Skeletal muscle cell (primary cell): ENCODE measurements at regions not wholly inside any gene's neighbourhood (a gene's known extent, or its start where the extent isn't known, plus 50 kb on each side); places are given as distances from the start of the nearest gene placed in this dataset.
"Not testable (repeated sequence)": the region's sequence is repeated elsewhere in the genome, so short reads cannot be mapped to it uniquely, and the experiment has no call there.

Experiments
- DNase-seq: peaks from one replicate; pipeline ENCODE4 v3.0.0-alpha.2; 2010; ENCODE audit warnings: low read depth
- H3K4me3 ChIP-seq: 2 replicates; pipeline ENCODE4 v1.5.1; 2011; ENCODE audit warnings: low read depth, mild to moderate bottlenecking, control low read depth, low read length, moderate library complexity

DNA sequence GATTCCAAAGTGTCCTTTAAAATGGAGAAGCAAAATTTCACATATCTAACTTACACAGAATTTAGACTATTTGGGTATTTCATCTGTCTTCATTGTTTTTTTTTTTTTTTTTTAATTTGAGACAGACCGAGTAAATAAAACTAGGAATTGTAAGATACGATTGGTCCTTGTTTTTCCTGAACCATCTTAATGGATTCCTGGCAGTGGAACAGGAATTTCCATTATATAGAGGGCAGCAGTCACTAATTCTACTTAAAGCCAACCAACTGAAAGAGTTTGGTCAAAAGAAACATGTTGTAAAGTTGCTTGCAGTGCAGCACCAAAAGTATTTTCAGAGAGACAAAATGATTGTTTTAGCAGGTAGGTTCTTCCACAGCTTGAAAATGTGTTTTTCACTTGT lies 72.5 kb upstream of the HGF start:
- no peak for DNase-seq
- H3K4me3 ChIP-seq = no peak overlapping the region

GRCh38 chr7:81839708-81840369 lies 70.0 kb upstream of the HGF start:
- no peak for DNase-seq
- H3K4me3 ChIP-seq = no peak overlapping the region

- DNase-seq = no peak
- no peak overlapping the region for H3K4me3 ChIP-seq
Observed at GRCh38 chr7:81833401-81833800, 63.6 kb upstream of the HGF start.

DNA sequence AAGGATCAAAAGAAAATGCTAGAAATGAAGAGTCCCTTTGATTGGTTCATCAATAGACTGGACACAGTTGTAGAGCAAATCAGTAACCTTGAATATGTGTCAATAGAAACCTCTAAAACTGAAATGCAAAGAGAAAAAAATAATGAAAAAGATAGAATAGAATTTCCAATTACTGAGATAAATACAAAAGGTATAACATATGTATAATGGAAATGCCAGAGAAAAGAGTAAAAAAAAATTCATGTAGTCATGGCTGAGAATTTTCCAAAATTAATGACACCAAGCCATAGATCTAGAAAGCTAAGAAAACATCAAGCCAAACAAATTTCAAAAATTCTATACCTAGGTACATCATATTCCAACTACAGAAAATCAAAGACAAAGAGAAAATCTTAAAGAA lies 62.0 kb upstream of the HGF start:
- H3K4me3 ChIP-seq = no peak overlapping the region
- no peak for DNase-seq

DNA sequence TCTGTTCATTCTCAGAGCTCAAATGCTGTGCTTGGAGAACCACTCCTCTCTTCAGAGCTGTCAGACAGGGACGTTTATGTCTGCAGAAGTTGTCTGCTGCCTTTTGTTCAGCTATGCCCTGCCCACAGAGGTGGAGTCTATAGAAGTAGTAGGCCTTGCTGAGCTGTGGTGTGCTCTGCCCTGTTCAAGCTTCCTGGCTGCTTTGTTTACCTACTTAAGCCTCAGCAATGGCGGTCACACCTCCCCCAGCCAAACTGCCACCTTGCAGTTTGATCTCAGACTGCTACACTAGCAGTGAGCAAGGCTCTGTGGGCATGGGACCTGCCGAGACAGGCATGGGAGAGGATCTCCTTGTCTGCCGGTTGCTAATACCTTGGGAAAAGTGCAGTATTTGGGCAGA lies 59.7 kb upstream of the HGF start:
- DNase-seq, H3K4me3 ChIP-seq: not testable (repeated sequence)

DNA sequence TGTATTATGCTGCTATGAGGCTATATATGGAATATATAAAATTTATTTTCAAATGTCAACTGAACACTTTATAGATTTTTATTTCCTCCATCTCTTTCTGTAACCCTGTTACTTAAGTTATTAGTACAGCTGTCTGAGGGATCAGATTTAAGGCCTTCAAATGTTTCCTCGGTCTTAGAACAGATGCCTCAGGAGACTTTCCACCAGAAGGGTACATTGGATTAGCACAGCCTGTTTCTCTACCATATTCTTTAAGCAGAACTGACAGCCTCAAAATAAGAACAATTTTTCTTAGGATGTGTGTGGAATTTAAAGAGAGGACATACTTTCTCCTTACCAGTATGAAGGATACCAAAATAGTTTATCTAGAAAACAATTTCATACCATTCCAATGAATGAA lies 53.0 kb upstream of the HGF start:
- DNase-seq = no peak
- no peak overlapping the region for H3K4me3 ChIP-seq

GRCh38 chr7:81819861-81820260 lies 50.0 kb upstream of the HGF start:
- no peak for DNase-seq
- no peak overlapping the region for H3K4me3 ChIP-seq
